GM12864 (cell line): ENCODE measurements at regions not wholly inside any gene's neighbourhood (a gene's known extent, or its start where the extent isn't known, plus 50 kb on each side); places are given as distances from the start of the nearest gene placed in this dataset.

Experiments used
- DNase-seq: peaks from one replicate; pipeline ENCODE4 v3.0.0-alpha.2; 2011; ENCODE audit warnings: low read depth
- H3K4me3 ChIP-seq: 2 replicates; pipeline ENCODE4 v1.5.1; 2011; ENCODE audit warnings: mild to moderate bottlenecking, low read depth, low read length, control low read depth
- CTCF ChIP-seq: IDR thresholded peaks from 2 replicates; pipeline ENCODE4 v1.5.1; 2011; ENCODE audit warnings: low read depth, mild to moderate bottlenecking, moderate library complexity, low read length, control low read depth, inconsistent platforms; ENCODE audit errors: missing control alignments

GRCh38 chr2:224222974-224223373 lies 178.9 kb downstream of the FAM124B start:
- no peak for TF ChIP-seq CTCF
- H3K4me3 ChIP-seq = no peak overlapping the region
- no peak for DNase-seq

GRCh38 chr2:224222291-224222690 lies 179.6 kb downstream of the FAM124B start:
- DNase-seq = no peak
- TF ChIP-seq CTCF = no peak
- H3K4me3 ChIP-seq = no peak overlapping the region

- no peak overlapping the region for H3K4me3 ChIP-seq
- TF ChIP-seq CTCF = no peak
- DNase-seq = no peak
These were observed 180.4 kb downstream of the FAM124B start for GRCh38 chr2:224221455-224221913.

- no peak overlapping the region for H3K4me3 ChIP-seq
- no peak for DNase-seq
- no peak for TF ChIP-seq CTCF
These were observed 181.2 kb downstream of the FAM124B start for GRCh38 chr2:224220586-224221255.

GRCh38 chr2:224219781-224220180 lies 180.7 kb upstream of the SERPINE2 start:
- no peak for DNase-seq
- TF ChIP-seq CTCF = no peak
- no peak overlapping the region for H3K4me3 ChIP-seq

- no peak for DNase-seq
- no peak for TF ChIP-seq CTCF
- no peak overlapping the region for H3K4me3 ChIP-seq
These were observed 178.9 kb upstream of the SERPINE2 start for GRCh38 chr2:224217962-224218347.
